ENCODE measurements at regions not wholly inside any gene's neighbourhood (a gene's known extent, or its start where the extent isn't known, plus 50 kb on each side); places are given as distances from the start of the nearest gene placed in this dataset.

- ChIA-PET POLR2A (ENCODE audit: unreplicated experiment) (no interaction called here), CTCF (no interaction called here)
- Histone ChIP-seq H3K79me1 (ENCODE audit: low read depth in 1 of 2, low read length in 2 of 2) (no peaks in the 10 kb centered on the region), H3K23ac (ENCODE audit: low read depth, low read length) (no peak overlapping the region), H3K9ac (ENCODE audit: low read depth, low read length) (no peak overlapping the region), H3K9me3 (ENCODE audit: control insufficient read depth, insufficient read depth, low read length) (no peaks in the 10 kb centered on the region; the same call in 1 of the 2 replicates), H3K56ac (ENCODE audit: extremely low read depth, insufficient read depth, low read length) (no peak overlapping the region), H3K14ac (replicated peaks; ENCODE audit: low read depth, low read length) (no peak overlapping the region), H3K36me3 (ENCODE audit: control insufficient read depth, insufficient read depth, low read length) (no peaks in the 10 kb centered on the region), H2BK120ac (ENCODE audit: low read depth, low read length) (no peak overlapping the region), H4K91ac (ENCODE audit: insufficient read depth, low read depth, low read length) (no peak overlapping the region), H3K27ac (ENCODE audit: insufficient read depth, low read length) (no peak overlapping the region), H4K20me1 (ENCODE audit: insufficient read depth, low read length) (no peaks in the 10 kb centered on the region), H2AK5ac (ENCODE audit: low read depth, low read length) (no peak overlapping the region), H3K27me3 (ENCODE audit: control insufficient read depth, insufficient read depth, low read length) (no peaks in the 10 kb centered on the region), H3K4me2 (ENCODE audit: low read depth, low read length) (no peak overlapping the region), H2BK15ac (ENCODE audit: low read depth, low read length) (no peak overlapping the region), H3K4me1 (ENCODE audit: control insufficient read depth, insufficient read depth, low read length) (no peaks in the 10 kb centered on the region), H3K4ac (ENCODE audit: low read depth, low read length) (no peak overlapping the region), H2BK20ac (ENCODE audit: low read depth, low read length) (no peak overlapping the region), H2BK5ac (ENCODE audit: low read depth, low read length, poor library complexity, severe bottlenecking) (no peak overlapping the region), H2AFZ (replicated peaks; ENCODE audit: low read length, poor library complexity) (no peak overlapping the region), H3K4me3 (ENCODE audit: insufficient read depth, low read depth, low read length) (no peak overlapping the region), H3K18ac (ENCODE audit: low read depth, low read length) (no peak overlapping the region), H4K8ac (ENCODE audit: low read depth in 2 of 2, low read length in 2 of 2) (no peak overlapping the region), H3K9me1 (ENCODE audit: insufficient read depth, low read length) (no peaks in the 10 kb centered on the region), H4K5ac (ENCODE audit: low read depth, low read length) (no peak overlapping the region), H2AK9ac (replicated peaks; ENCODE audit: low read depth, low read length, poor library complexity) (no peak overlapping the region)
- DNase-seq (no peak), ATAC-seq (ENCODE audit: low read depth) (no peak)
- in situ Hi-C loops (cut with MboI; ENCODE audit: low sequenced_read_pairs), result no loop called here
- dilution Hi-C loops (cut with HindIII; ENCODE audit: low sequenced_read_pairs, unreplicated experiment), result no loop called here
- no peak for TF ChIP-seq SMC3 (IDR thresholded peaks at IDR 0.05; ENCODE audit: low read depth, low read length)
- TF ChIP-seq CEBPB (IDR thresholded peaks at IDR 0.05; ENCODE audit: low read depth, low read length), result no peak
- no peak for TF ChIP-seq USF2 (IDR thresholded peaks at IDR 0.05; ENCODE audit: low read depth, low read length)
- TF ChIP-seq BHLHE40 (IDR thresholded peaks at IDR 0.05; ENCODE audit: low read depth, low read length), result no peak
- no peak for TF ChIP-seq NFE2L2 (IDR thresholded peaks at IDR 0.05; ENCODE audit: low read depth, low read length)
- no peak for TF ChIP-seq POLR2A (IDR thresholded peaks at IDR 0.05; ENCODE audit: low read depth, low read length)
- no peak for TF ChIP-seq RCOR1 (IDR thresholded peaks at IDR 0.05; ENCODE audit: insufficient replicate concordance, low read length)
- TF ChIP-seq CTCF (conservative IDR thresholded peaks at IDR 0.05; ENCODE audit: low read depth, low read length), result no peak
- no peak for TF ChIP-seq MAZ (IDR thresholded peaks at IDR 0.05; ENCODE audit: borderline replicate concordance, low read depth, low read length)
- no peak for TF ChIP-seq MAFK (IDR thresholded peaks at IDR 0.05; ENCODE audit: low read depth, low read length)
- no peak for TF ChIP-seq ELK1 (IDR thresholded peaks at IDR 0.05; ENCODE audit: borderline replicate concordance, low read depth, low read length)
- no peak for TF ChIP-seq RAD21 (IDR thresholded peaks at IDR 0.05; ENCODE audit: low read length)
- no peak for TF ChIP-seq RFX5 (IDR thresholded peaks at IDR 0.05; ENCODE audit: low read depth, low read length)
- intact Hi-C loops (cut with micrococcal nuclease), result no loop called here
- no TSS peak for BruUV-seq (replicated peaks)
- no CpG with 5 or more reads among the region's 9 CpGs for WGBS, 2 experiments (ENCODE audit: extremely low coverage in 2 of 2, insufficient read length in 1 of 2)
These were observed 633.4 kb upstream of the COBL start for GRCh38 chr7:51949726-51950644.
